ENCODE measurements at regions not wholly inside any gene's neighbourhood (a gene's known extent, or its start where the extent isn't known, plus 50 kb on each side); places are given as distances from the start of the nearest gene placed in this dataset.
"Not testable (repeated sequence)": the region's sequence is repeated elsewhere in the genome, so short reads cannot be mapped to it uniquely, and the experiment has no call there.

GRCh38 chr1:14426854-14427253, 171.6 kb upstream of the KAZN start:
- ATAC-seq (replicated peaks in 1 of 4), result no peak
- Histone ChIP-seq H3K9me3 (no peaks in the 10 kb centered on the region), H3K27me3 (replicated peaks in 1 of 2; ENCODE audit: control insufficient read depth in 2 of 2, extremely low read depth in 1 of 2, insufficient read depth in 2 of 2, low read length in 1 of 2) (peaks cover 0 to 3% of the 10 kb centered on the region in 2 experiments), H3K27ac (ENCODE audit: low read length) (no peak overlapping the region), H3K4me1 (ENCODE audit: control insufficient read depth in 1 of 2, extremely low read depth in 1 of 2, insufficient read depth in 2 of 2, low read length in 2 of 2) (no peaks in the 10 kb centered on the region), H3K4me3 (ENCODE audit: control insufficient read depth in 1 of 2, extremely low read depth in 1 of 2, low read length in 1 of 2) (no peak overlapping the region), H3K36me3 (ENCODE audit: control insufficient read depth in 2 of 2, extremely low read depth in 1 of 2, insufficient read depth in 1 of 2, low read length in 1 of 2) (no peaks in the 10 kb centered on the region)
- POLR2A ChIA-PET, result no interaction called here
- CTCF ChIA-PET, result no interaction called here
- no peaks in the 10 kb centered on the region for H3K4me1 Mint-ChIP-seq
- H3K27me3 Mint-ChIP-seq, result peaks cover 2 to 12% of the 10 kb centered on the region in 2 donors
- H3K36me3 Mint-ChIP-seq, result no peaks in the 10 kb centered on the region
- no peak for DNase-seq
- no peak overlapping the region for H3K4me3 Mint-ChIP-seq
- no peak overlapping the region for H3K27ac Mint-ChIP-seq
- H3K9me3 Mint-ChIP-seq, result no peaks in the 10 kb centered on the region
- WGBS (ENCODE audit: insufficient coverage), result no CpG with 5 or more reads among the region's 2 CpGs

- H3K27me3 Mint-ChIP-seq, result peaks cover 5 to 17% of the 10 kb centered on the region in 2 donors
- 95% methylated on average over 5 of the region's 9 CpGs for WGBS (ENCODE audit: insufficient coverage)
- H3K9me3 Mint-ChIP-seq, result peaks cover 0 to 4% (median 4%) of the 10 kb centered on the region in 3 donors
- DNase-seq (no peak), ATAC-seq (replicated peaks in 1 of 4) (no peak)
- no peak overlapping the region for H3K4me3 ChIP-seq (ENCODE audit: control insufficient read depth in 1 of 2, extremely low read depth in 1 of 2, low read length in 1 of 2)
- no peaks in the 10 kb centered on the region for H3K4me1 ChIP-seq (ENCODE audit: control insufficient read depth in 1 of 2, extremely low read depth in 1 of 2, insufficient read depth in 2 of 2, low read length in 2 of 2)
- no peaks in the 10 kb centered on the region for H3K4me1 Mint-ChIP-seq
- no peak overlapping the region for H3K27ac Mint-ChIP-seq
- POLR2A ChIA-PET, result no interaction called here
- no peaks in the 10 kb centered on the region for H3K9me3 ChIP-seq
- peaks cover 0 to 7% of the 10 kb centered on the region in 2 experiments for H3K27me3 ChIP-seq (replicated peaks in 1 of 2; ENCODE audit: control insufficient read depth in 2 of 2, extremely low read depth in 1 of 2, insufficient read depth in 2 of 2, low read length in 1 of 2)
- no peak overlapping the region for H3K4me3 Mint-ChIP-seq
- no peaks in the 10 kb centered on the region for H3K36me3 Mint-ChIP-seq
- CTCF ChIA-PET, result no interaction called here
- no peak overlapping the region for H3K27ac ChIP-seq (ENCODE audit: low read length)
- no peaks in the 10 kb centered on the region for H3K36me3 ChIP-seq (ENCODE audit: control insufficient read depth in 2 of 2, extremely low read depth in 1 of 2, insufficient read depth in 1 of 2, low read length in 1 of 2)
Measured at GRCh38 chr1:14429577-14429976, 168.9 kb upstream of the KAZN start.

GRCh38 chr1:14432728-14433127, 165.8 kb upstream of the KAZN start:
- H3K9me3 ChIP-seq; POLR2A ChIA-PET; DNase-seq; H3K27ac Mint-ChIP-seq; H3K36me3 Mint-ChIP-seq; H3K27me3 ChIP-seq (replicated peaks in 1 of 2; ENCODE audit: control insufficient read depth in 2 of 2, extremely low read depth in 1 of 2, insufficient read depth in 2 of 2, low read length in 1 of 2); H3K9me3 Mint-ChIP-seq; H3K4me1 Mint-ChIP-seq; H3K4me1 ChIP-seq (ENCODE audit: control insufficient read depth in 1 of 2, extremely low read depth in 1 of 2, insufficient read depth in 2 of 2, low read length in 2 of 2); H3K27ac ChIP-seq (ENCODE audit: low read length); H3K4me3 ChIP-seq (ENCODE audit: control insufficient read depth in 1 of 2, extremely low read depth in 1 of 2, low read length in 1 of 2); ATAC-seq (replicated peaks in 1 of 4); H3K36me3 ChIP-seq (ENCODE audit: control insufficient read depth in 2 of 2, extremely low read depth in 1 of 2, insufficient read depth in 1 of 2, low read length in 1 of 2); H3K4me3 Mint-ChIP-seq: not testable (repeated sequence)
- peaks cover 5 to 15% of the 10 kb centered on the region in 2 donors for H3K27me3 Mint-ChIP-seq
- 80% methylated on average over 1 of the region's 3 CpGs for WGBS (ENCODE audit: insufficient coverage)
- CTCF ChIA-PET, result interaction anchor here in 1 of 2 donors (0.6 kb wide), 1 partner anchor 11 kb away, joined by 4 read pairs; no protein-coding TSS in a partner anchor

- Histone ChIP-seq H3K36me3 (ENCODE audit: control insufficient read depth in 2 of 2, extremely low read depth in 1 of 2, insufficient read depth in 1 of 2, low read length in 1 of 2) (no peaks in the 10 kb centered on the region), H3K27me3 (replicated peaks in 1 of 2; ENCODE audit: control insufficient read depth in 2 of 2, extremely low read depth in 1 of 2, insufficient read depth in 2 of 2, low read length in 1 of 2) (peaks cover 0 to 6% of the 10 kb centered on the region in 2 experiments), H3K27ac (ENCODE audit: low read length) (no peak overlapping the region), H3K4me1 (ENCODE audit: control insufficient read depth in 1 of 2, extremely low read depth in 1 of 2, insufficient read depth in 2 of 2, low read length in 2 of 2) (no peaks in the 10 kb centered on the region), H3K4me3 (ENCODE audit: control insufficient read depth in 1 of 2, extremely low read depth in 1 of 2, low read length in 1 of 2) (no peak overlapping the region), H3K9me3 (no peaks in the 10 kb centered on the region)
- ChIA-PET POLR2A (no interaction called here), CTCF (no interaction called here)
- peaks cover 3 to 8% of the 10 kb centered on the region in 2 donors for H3K27me3 Mint-ChIP-seq
- DNase-seq (no peak), ATAC-seq (replicated peaks in 1 of 4) (no peak)
- no peaks in the 10 kb centered on the region for H3K4me1 Mint-ChIP-seq
- H3K9me3 Mint-ChIP-seq, result peaks cover 0 to 4% (median 4%) of the 10 kb centered on the region in 3 donors
- no peaks in the 10 kb centered on the region for H3K36me3 Mint-ChIP-seq
- H3K27ac Mint-ChIP-seq, result no peak overlapping the region
- no peak overlapping the region for H3K4me3 Mint-ChIP-seq
- WGBS (ENCODE audit: insufficient coverage), result 90% methylated on average over 11 of the region's 14 CpGs
Measured at GRCh38 chr1:14435368-14436023, 163.0 kb upstream of the KAZN start.

GRCh38 chr1:14437417-14437918, 161.0 kb upstream of the KAZN start:
- Histone ChIP-seq H3K27me3 (replicated peaks in 1 of 2; ENCODE audit: control insufficient read depth in 2 of 2, extremely low read depth in 1 of 2, insufficient read depth in 2 of 2, low read length in 1 of 2) (peaks cover 0 to 6% of the 10 kb centered on the region in 2 experiments), H3K4me1 (ENCODE audit: control insufficient read depth in 1 of 2, extremely low read depth in 1 of 2, insufficient read depth in 2 of 2, low read length in 2 of 2) (no peaks in the 10 kb centered on the region), H3K36me3 (ENCODE audit: control insufficient read depth in 2 of 2, extremely low read depth in 1 of 2, insufficient read depth in 1 of 2, low read length in 1 of 2) (no peaks in the 10 kb centered on the region), H3K27ac (ENCODE audit: low read length) (no peak overlapping the region), H3K4me3 (ENCODE audit: control insufficient read depth in 1 of 2, extremely low read depth in 1 of 2, low read length in 1 of 2) (no peak overlapping the region), H3K9me3 (no peaks in the 10 kb centered on the region)
- Mint-ChIP-seq H3K4me3 (no peak overlapping the region), H3K36me3 (no peaks in the 10 kb centered on the region), H3K4me1 (no peaks in the 10 kb centered on the region), H3K27ac (no peak overlapping the region), H3K9me3 (peaks cover 0 to 4% (median 4%) of the 10 kb centered on the region in 3 donors), H3K27me3 (peaks cover 3 to 8% of the 10 kb centered on the region in 2 donors)
- ChIA-PET POLR2A (no interaction called here), CTCF (no interaction called here)
- 65% methylated on average over 12 of the region's 13 CpGs for WGBS (ENCODE audit: insufficient coverage)
- no peak for ATAC-seq (replicated peaks in 1 of 4)
- DNase-seq, result no peak

- 75% methylated on average over 2 of the region's 6 CpGs for WGBS (ENCODE audit: insufficient coverage)
- Mint-ChIP-seq H3K27ac (no peak overlapping the region), H3K27me3 (peaks cover 0 to 2% of the 10 kb centered on the region in 2 donors), H3K4me1 (no peaks in the 10 kb centered on the region), H3K4me3 (no peak overlapping the region), H3K9me3 (peaks cover 0 to 1% (median 0%) of the 10 kb centered on the region in 3 donors), H3K36me3 (no peaks in the 10 kb centered on the region)
- H3K27me3 ChIP-seq (replicated peaks in 1 of 2; ENCODE audit: control insufficient read depth in 2 of 2, extremely low read depth in 1 of 2, insufficient read depth in 2 of 2, low read length in 1 of 2), result peaks cover 0 to 6% of the 10 kb centered on the region in 2 experiments
- ATAC-seq (replicated peaks in 1 of 4) (no peak), DNase-seq (no peak)
- no peaks in the 10 kb centered on the region for H3K4me1 ChIP-seq (ENCODE audit: control insufficient read depth in 1 of 2, extremely low read depth in 1 of 2, insufficient read depth in 2 of 2, low read length in 2 of 2)
- H3K36me3 ChIP-seq (ENCODE audit: control insufficient read depth in 2 of 2, extremely low read depth in 1 of 2, insufficient read depth in 1 of 2, low read length in 1 of 2), result no peaks in the 10 kb centered on the region
- ChIA-PET POLR2A (no interaction called here), CTCF (no interaction called here)
- no peak overlapping the region for H3K4me3 ChIP-seq (ENCODE audit: control insufficient read depth in 1 of 2, extremely low read depth in 1 of 2, low read length in 1 of 2)
- no peaks in the 10 kb centered on the region for H3K9me3 ChIP-seq
- H3K27ac ChIP-seq (ENCODE audit: low read length), result no peak overlapping the region
Measured at GRCh38 chr1:14438127-14438769, 160.2 kb upstream of the KAZN start.

All from T-cell (primary cell).